ENCODE measurements at regions not wholly inside any gene's neighbourhood (a gene's known extent, or its start where the extent isn't known, plus 50 kb on each side); places are given as distances from the start of the nearest gene placed in this dataset.

GRCh38 chr4:74878323-74878722 is 54.6 kb upstream of the PARM1 start:
- DNase-seq (ENCODE audit: extremely low read depth in 1 of 11, low read depth in 9 of 11, low spot score in 4 of 11) = no peak

GRCh38 chr4:74875451-74875850 is 57.5 kb upstream of the PARM1 start:
- DNase-seq (ENCODE audit: extremely low read depth in 1 of 11, low read depth in 9 of 11, low spot score in 4 of 11) = no peak

- peak; percentile 63 to 87 (median 78) for DNase-seq (ENCODE audit: extremely low read depth in 1 of 11, low read depth in 9 of 11, low spot score in 4 of 11)
These were observed 58.1 kb upstream of the PARM1 start for GRCh38 chr4:74874753-74875367.

GRCh38 chr4:74873545-74874301 is 59.2 kb upstream of the PARM1 start:
- no peak for DNase-seq (ENCODE audit: extremely low read depth in 1 of 11, low read depth in 9 of 11, low spot score in 4 of 11)

- DNase-seq (ENCODE audit: extremely low read depth in 1 of 11, low read depth in 9 of 11, low spot score in 4 of 11) = no peak
These were observed 64.7 kb upstream of the BTC start for GRCh38 chr4:74858921-74859562.

GRCh38 chr4:74855879-74856278 is 61.6 kb upstream of the BTC start:
- no peak for DNase-seq (ENCODE audit: extremely low read depth in 1 of 11, low read depth in 9 of 11, low spot score in 4 of 11)

- DNase-seq (ENCODE audit: extremely low read depth in 1 of 11, low read depth in 9 of 11, low spot score in 4 of 11) = no peak
These were observed 54.5 kb upstream of the BTC start for GRCh38 chr4:74848774-74849173.

GRCh38 chr4:74845834-74846233 is 51.5 kb upstream of the BTC start:
- no peak for DNase-seq (ENCODE audit: extremely low read depth in 1 of 11, low read depth in 9 of 11, low spot score in 4 of 11)

Measured in renal cortex interstitium (tissue), 11 donors.